SK-N-SH (cell line): ENCODE measurements at regions not wholly inside any gene's neighbourhood (a gene's known extent, or its start where the extent isn't known, plus 50 kb on each side); places are given as distances from the start of the nearest gene placed in this dataset.

Experiments used
- CTCF ChIA-PET: fragments of 300-600, 350-600 bp; formaldehyde crosslinking; extraction: SDS; loops from one replicate; lab custom pipeline; 2021; lab: Yijun Ruan, JAX
- POLR2A ChIA-PET: fragments of 350-600 bp; sonication (Branson Sonifier 250); formaldehyde crosslinking; extraction: SDS; loops from one replicate; lab custom pipeline; 2020; ENCODE audit warnings: antibody characterized with exemption, inconsistent platforms; lab: Yijun Ruan, JAX
- DNase-seq: peaks from one replicate; pipeline ENCODE4 v3.0.0; 2012
- H2AFZ ChIP-seq: fragments of 200-600 bp; sonication (generic); 2 replicates; pipeline ENCODE4 v1.8.1; 2016; ENCODE audit warnings: antibody characterized with exemption, mild to moderate bottlenecking, low read depth
- H3F3A ChIP-seq: fragments of 200-600 bp; sonication (generic); replicated peaks from 2 replicates; pipeline ENCODE3; 2016; ENCODE audit warnings: antibody characterized with exemption, mild to moderate bottlenecking; ENCODE audit not compliant: insufficient read depth
- H3K27ac ChIP-seq, 2 experiments: fragments of 200-500 bp in 1 of 2; fragments of 200-600 bp in 1 of 2; sonication (Bioruptor generic) in 1 of 2; sonication (generic), shearing (Covaris generic) in 1 of 2; 2 replicates each; pipeline versions ENCODE4 v1.5.1 to v1.6.1; 2014 to 2016; ENCODE audit warnings: low read depth in 2 of 2, inconsistent platforms in 1 of 2, low read length in 1 of 2, mild to moderate bottlenecking in 1 of 2, mixed read lengths in 1 of 2
- H3K27me3 ChIP-seq: fragments of 200-600 bp; sonication (generic), shearing (Covaris generic); 2 replicates; pipeline ENCODE4 v1.6.1; 2016; ENCODE audit warnings: mixed run types; ENCODE audit not compliant: insufficient read depth
- H3K36me3 ChIP-seq, 2 experiments: fragments of 200-500 bp in 1 of 2; fragments of 200-600 bp in 1 of 2; sonication (Bioruptor generic) in 1 of 2; sonication (generic) in 1 of 2; replicated peaks in 1 of 2; 2 replicates each; pipeline versions ENCODE3 to v1.5.1; 2014 to 2016; ENCODE audit warnings: low read length in 1 of 2, mild to moderate bottlenecking in 1 of 2; ENCODE audit not compliant: insufficient read depth in 2 of 2, control insufficient read depth in 1 of 2
- H3K4me1 ChIP-seq, 2 experiments: fragments of 200-500 bp in 1 of 2; fragments of 200-600 bp in 1 of 2; sonication (Bioruptor generic) in 1 of 2; sonication (generic), shearing (Covaris generic) in 1 of 2; 2 replicates each; pipeline versions ENCODE4 v1.5.1 to v1.6.1; 2014 to 2016; ENCODE audit warnings: low read depth in 1 of 2, low read length in 1 of 2, mixed run types in 1 of 2; ENCODE audit not compliant: insufficient read depth in 2 of 2, control insufficient read depth in 1 of 2
- H3K4me2 ChIP-seq: fragments of 200-600 bp; sonication (generic), shearing (Covaris generic); 2 replicates; pipeline ENCODE4 v1.6.1; 2017; ENCODE audit warnings: mixed run types
- H3K4me3 ChIP-seq, 2 experiments: fragments of 200-500 bp in 1 of 2; fragments of 200-600 bp in 1 of 2; sonication (Bioruptor generic) in 1 of 2; sonication (generic), shearing (Covaris generic) in 1 of 2; 2 replicates each; pipeline versions ENCODE4 v1.5.1 to v1.8.1; 2014 to 2016; ENCODE audit warnings: low read depth in 2 of 2, inconsistent platforms in 1 of 2, low read length in 1 of 2, mild to moderate bottlenecking in 1 of 2, mixed read lengths in 1 of 2, moderate library complexity in 1 of 2
- H3K79me2 ChIP-seq: fragments of 200-600 bp; sonication (generic); 2 replicates; pipeline ENCODE4 v1.8.1; 2017; ENCODE audit warnings: mild to moderate bottlenecking; ENCODE audit not compliant: insufficient read depth
- H3K9ac ChIP-seq: fragments of 200-600 bp; sonication (generic); 2 replicates; pipeline ENCODE4 v1.6.1; 2017; ENCODE audit warnings: mixed run types
- H3K9me2 ChIP-seq: fragments of 200-600 bp; sonication (generic); 2 replicates; pipeline ENCODE4 v1.6.1; 2017; ENCODE audit warnings: mixed run types
- H3K9me3 ChIP-seq: fragments of 200-600 bp; sonication (generic); 2 replicates; pipeline ENCODE4 v1.6.1; 2017; ENCODE audit warnings: mixed run types, mild to moderate bottlenecking, moderate library complexity
- H4K20me1 ChIP-seq: fragments of 200-600 bp; sonication (generic); 2 replicates; pipeline ENCODE4 v1.6.1; 2017; ENCODE audit warnings: mild to moderate bottlenecking, mixed run types; ENCODE audit not compliant: insufficient read depth
- ELF1 ChIP-seq: IDR thresholded peaks from 2 replicates; pipeline ENCODE4 v1.4.0; 2012
- EP300 ChIP-seq, 2 experiments: IDR thresholded peaks; 2 replicates each; pipeline versions ENCODE4 v1.4.0 to v1.6.1; 2012; ENCODE audit warnings: borderline replicate concordance in 1 of 2, low read depth in 1 of 2, low read length in 1 of 2
- EZH2phosphoT487 ChIP-seq: fragments of 200-600 bp; sonication (generic); IDR thresholded peaks from 2 replicates; pipeline ENCODE4 v1.6.1; 2017; ENCODE audit warnings: low read depth, mixed run types, mild to moderate bottlenecking, antibody characterized with exemption, moderate library complexity, borderline replicate concordance
- FOSL2 ChIP-seq: IDR thresholded peaks from 2 replicates; pipeline ENCODE4 v1.4.0; 2012; ENCODE audit warnings: low read depth, mild to moderate bottlenecking, moderate library complexity, borderline replicate concordance
- FOXJ3 ChIP-seq: sonication (generic); formaldehyde crosslinking; IDR thresholded peaks from 2 replicates; pipeline ENCODE4 v1.5.1; 2020; ENCODE audit warnings: mild to moderate bottlenecking, missing genetic modification reagents
- GATA2 ChIP-seq: sonication (generic); formaldehyde crosslinking; IDR thresholded peaks from 2 replicates; pipeline ENCODE4 v1.5.0; 2020; ENCODE audit warnings: mild to moderate bottlenecking, missing genetic modification reagents
- MXI1 ChIP-seq: IDR thresholded peaks from 2 replicates; pipeline ENCODE4 v1.6.1; 2012; ENCODE audit warnings: mild to moderate bottlenecking, low read depth, low read length, improper control_type of control experiment
- NFIC ChIP-seq: IDR thresholded peaks from 2 replicates; pipeline ENCODE4 v1.4.0; 2012; ENCODE audit warnings: borderline replicate concordance
- NRF1 ChIP-seq: IDR thresholded peaks from 2 replicates; pipeline ENCODE4 v1.6.1; 2012; ENCODE audit warnings: low read depth, mild to moderate bottlenecking, low read length
- RCOR1 ChIP-seq: fragments of 150-350 bp; IDR thresholded peaks from 2 replicates; pipeline ENCODE4 v1.6.1; 2017; ENCODE audit warnings: antibody characterized with exemption, low read length
- RFX5 ChIP-seq: IDR thresholded peaks from 2 replicates; pipeline ENCODE4 v1.6.1; 2012; ENCODE audit warnings: mild to moderate bottlenecking, improper control_type of control experiment, low read length
- SIN3A ChIP-seq: IDR thresholded peaks from 2 replicates; pipeline ENCODE4 v1.6.1; 2012; ENCODE audit warnings: low read depth, mild to moderate bottlenecking, low read length, moderate library complexity, borderline replicate concordance
- SMC3 ChIP-seq: IDR thresholded peaks from 2 replicates; pipeline ENCODE4 v1.6.1; 2012; ENCODE audit warnings: low read depth, low read length, improper control_type of control experiment
- TAF1 ChIP-seq: IDR thresholded peaks from 2 replicates; pipeline ENCODE4 v1.6.1; 2012; ENCODE audit warnings: low read depth, mild to moderate bottlenecking, low read length, moderate library complexity, borderline replicate concordance
- TCF12 ChIP-seq: IDR thresholded peaks from 2 replicates; pipeline ENCODE4 v1.4.0; 2012
- WGBS: methylation state at CpG from one replicate; pipeline ENCODE4 v1.1.6; 2017; ENCODE audit warnings: low lambda C conversion rate; 5-methylcytosine and 5-hydroxymethylcytosine counted together
- TF ChIP-seq, protein P1 (sequence below): IDR thresholded peaks from 2 replicates; pipeline ENCODE4 v1.4.0; 2012; ENCODE audit warnings: low read depth, borderline replicate concordance
- TF ChIP-seq, protein P2 (sequence below): fragments of 200-600 bp; sonication (generic); IDR thresholded peaks from 2 replicates; pipeline ENCODE4 v1.6.1; 2017; ENCODE audit warnings: antibody characterized with exemption, mild to moderate bottlenecking, moderate library complexity

DNA sequence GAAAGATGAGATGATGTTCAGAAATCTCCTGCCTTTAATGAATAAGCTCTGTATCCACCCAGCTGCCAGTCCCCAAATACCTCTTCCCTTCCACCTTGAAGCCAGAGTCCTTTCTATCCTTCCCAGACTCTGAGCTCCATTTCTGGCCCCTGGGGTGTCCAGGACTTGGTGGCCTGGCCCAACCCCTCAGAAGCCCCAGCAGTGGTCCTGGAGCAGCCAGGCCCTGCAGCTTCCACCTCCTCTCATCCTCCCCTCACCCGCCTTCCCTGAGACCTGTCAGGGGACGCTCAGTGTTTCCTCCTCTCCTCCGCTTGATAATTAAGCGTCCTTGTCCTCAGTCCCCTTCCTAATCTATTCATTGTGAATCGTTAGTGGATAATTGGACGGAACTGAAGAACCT, 95.2 kb upstream of the CCL1 start:
- Histone ChIP-seq H4K20me1 (no peaks in the 10 kb centered on the region), H3K79me2 (no peaks in the 10 kb centered on the region), H3K9ac (no peak overlapping the region), H2AFZ (no peak overlapping the region), H3K4me2 (no peak overlapping the region), H3K27ac (no peak overlapping the region), H3K9me3 (no peaks in the 10 kb centered on the region), H3K9me2 (no peaks in the 10 kb centered on the region), H3K4me1 (no peaks in the 10 kb centered on the region), H3K27me3 (no peaks in the 10 kb centered on the region; the same call in 1 of the 2 replicates), H3K36me3 (no peaks in the 10 kb centered on the region), H3F3A (no peaks in the 10 kb centered on the region), H3K4me3 (no peak overlapping the region)
- TF ChIP-seq FOXJ3 (CRISPR knock-in tag) (no peak), FOSL2 (no peak), ELF1 (no peak), NFIC (no peak), RFX5 (no peak), GATA2 (no peak), NRF1 (no peak), SMC3 (no peak), MXI1 (no peak)
- TF ChIP-seq, protein P1, sequence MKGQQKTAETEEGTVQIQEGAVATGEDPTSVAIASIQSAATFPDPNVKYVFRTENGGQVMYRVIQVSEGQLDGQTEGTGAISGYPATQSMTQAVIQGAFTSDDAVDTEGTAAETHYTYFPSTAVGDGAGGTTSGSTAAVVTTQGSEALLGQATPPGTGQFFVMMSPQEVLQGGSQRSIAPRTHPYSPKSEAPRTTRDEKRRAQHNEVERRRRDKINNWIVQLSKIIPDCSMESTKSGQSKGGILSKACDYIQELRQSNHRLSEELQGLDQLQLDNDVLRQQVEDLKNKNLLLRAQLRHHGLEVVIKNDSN = no peak
- WGBS = 32% methylated on average over 6 of the region's 6 CpGs
- ChIA-PET POLR2A (no interaction called here), CTCF (no interaction called here)
- no peak for DNase-seq

DNA sequence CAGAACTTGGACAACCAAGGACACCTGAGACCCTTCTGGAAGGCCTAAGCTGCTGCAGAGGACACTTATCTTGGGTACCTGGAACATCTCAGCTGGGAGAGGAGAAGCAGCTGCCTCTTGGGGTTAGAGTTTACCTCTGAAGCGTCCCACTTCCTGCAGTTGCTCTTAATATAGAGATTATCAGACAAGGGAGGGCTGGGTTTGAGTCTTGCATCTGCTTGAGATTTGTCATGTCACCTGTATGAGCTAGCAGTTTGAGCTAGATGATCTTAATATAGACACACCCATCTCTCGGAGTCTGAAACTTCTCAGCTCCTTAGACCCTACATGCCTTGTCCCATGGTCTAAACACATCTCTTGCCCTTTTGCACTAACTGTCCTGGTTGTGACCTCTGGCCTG, 93.1 kb upstream of the CCL1 start:
- no peaks in the 10 kb centered on the region for H3K9me2 ChIP-seq
- H3K9me3 ChIP-seq = no peaks in the 10 kb centered on the region
- CTCF ChIA-PET = interaction anchor here (0.6 to 0.9 kb wide), 2 partner anchors 12 to 393 kb away, joined by 3 to 4 read pairs; no protein-coding TSS in a partner anchor
- H3K27me3 ChIP-seq = no peaks in the 10 kb centered on the region; the same call in 1 of the 2 replicates
- no peak overlapping the region for H3K4me2 ChIP-seq
- H3K4me3 ChIP-seq = no peak overlapping the region
- no peak overlapping the region for H3K9ac ChIP-seq
- H3K79me2 ChIP-seq = no peaks in the 10 kb centered on the region
- WGBS = 16% methylated on average over 2 of the region's 2 CpGs
- POLR2A ChIA-PET = no interaction called here
- H3F3A ChIP-seq = no peaks in the 10 kb centered on the region
- TF ChIP-seq RCOR1 (no peak), TCF12 (no peak), TAF1 (no peak)
- TF ChIP-seq, protein P1 = no peak
- H3K4me1 ChIP-seq = no peaks in the 10 kb centered on the region
- H2AFZ ChIP-seq = no peak overlapping the region
- H3K36me3 ChIP-seq = no peaks in the 10 kb centered on the region
- H4K20me1 ChIP-seq = no peaks in the 10 kb centered on the region
- DNase-seq = no peak
- H3K27ac ChIP-seq = no peak overlapping the region

DNA sequence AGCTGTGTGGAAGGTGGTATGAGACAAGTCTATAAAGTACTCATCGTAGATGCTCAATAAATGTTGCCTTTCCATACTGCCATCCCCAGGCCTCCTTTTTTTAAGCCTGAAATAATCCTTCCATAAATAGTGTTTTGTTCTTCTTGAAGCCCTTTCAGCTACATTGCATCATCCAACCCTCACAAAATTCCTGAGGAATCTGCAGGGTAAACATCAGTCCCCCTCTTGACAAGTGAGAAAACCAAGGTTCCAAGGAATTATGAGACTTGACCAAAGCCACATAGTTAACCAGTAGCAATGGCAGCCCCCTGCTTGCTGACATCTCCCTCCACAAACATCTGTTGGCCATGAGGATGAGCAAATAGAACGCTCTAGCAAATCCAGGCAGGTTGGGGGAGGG, 89.7 kb upstream of the CCL1 start:
- Histone ChIP-seq H3K27me3 (no peaks in the 10 kb centered on the region), H2AFZ (no peak overlapping the region), H3K9me3 (no peaks in the 10 kb centered on the region), H3K79me2 (no peaks in the 10 kb centered on the region), H3K9ac (no peak overlapping the region), H3K4me1 (no peaks in the 10 kb centered on the region), H3K4me2 (no peak overlapping the region), H3K27ac (no peak overlapping the region), H3K9me2 (no peaks in the 10 kb centered on the region), H3K4me3 (no peak overlapping the region), H4K20me1 (peaks cover 4% of the 10 kb centered on the region; the same call in 1 of the 2 replicates), H3F3A (no peaks in the 10 kb centered on the region), H3K36me3 (no peaks in the 10 kb centered on the region)
- ChIA-PET CTCF (interaction anchor here (0.7 to 1.8 kb wide), 3 partner anchors 9 to 1087 kb away, joined by 3 to 9 read pairs (median 3); no protein-coding TSS in a partner anchor), POLR2A (no interaction called here)
- 20% methylated on average over 2 of the region's 2 CpGs for WGBS
- TF ChIP-seq EP300 (IDR thresholded peaks at IDR 0.05; ENCODE audit: borderline replicate concordance in 1 of 2, low read depth in 1 of 2, low read length in 1 of 2) = no peak
- no peak for TF ChIP-seq SIN3A
- TF ChIP-seq EZH2phosphoT487 = no peak
- TF ChIP-seq, protein P2, sequence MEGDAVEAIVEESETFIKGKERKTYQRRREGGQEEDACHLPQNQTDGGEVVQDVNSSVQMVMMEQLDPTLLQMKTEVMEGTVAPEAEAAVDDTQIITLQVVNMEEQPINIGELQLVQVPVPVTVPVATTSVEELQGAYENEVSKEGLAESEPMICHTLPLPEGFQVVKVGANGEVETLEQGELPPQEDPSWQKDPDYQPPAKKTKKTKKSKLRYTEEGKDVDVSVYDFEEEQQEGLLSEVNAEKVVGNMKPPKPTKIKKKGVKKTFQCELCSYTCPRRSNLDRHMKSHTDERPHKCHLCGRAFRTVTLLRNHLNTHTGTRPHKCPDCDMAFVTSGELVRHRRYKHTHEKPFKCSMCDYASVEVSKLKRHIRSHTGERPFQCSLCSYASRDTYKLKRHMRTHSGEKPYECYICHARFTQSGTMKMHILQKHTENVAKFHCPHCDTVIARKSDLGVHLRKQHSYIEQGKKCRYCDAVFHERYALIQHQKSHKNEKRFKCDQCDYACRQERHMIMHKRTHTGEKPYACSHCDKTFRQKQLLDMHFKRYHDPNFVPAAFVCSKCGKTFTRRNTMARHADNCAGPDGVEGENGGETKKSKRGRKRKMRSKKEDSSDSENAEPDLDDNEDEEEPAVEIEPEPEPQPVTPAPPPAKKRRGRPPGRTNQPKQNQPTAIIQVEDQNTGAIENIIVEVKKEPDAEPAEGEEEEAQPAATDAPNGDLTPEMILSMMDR = no peak
- TF ChIP-seq GATA2 = no peak
- TF ChIP-seq FOSL2 = no peak
- no peak for TF ChIP-seq NFIC
- no peak for TF ChIP-seq TAF1
- DNase-seq = no peak
